ENCODE measurements at regions not wholly inside any gene's neighbourhood (a gene's known extent, or its start where the extent isn't known, plus 50 kb on each side); places are given as distances from the start of the nearest gene placed in this dataset.

- H3K27ac Mint-ChIP-seq (ENCODE audit: unreplicated experiment) = no peak overlapping the region
- H3K36me3 Mint-ChIP-seq (ENCODE audit: unreplicated experiment) = no peaks in the 10 kb centered on the region
- no peak for DNase-seq (ENCODE audit: extremely low spot score, unreplicated experiment)
- no peaks in the 10 kb centered on the region for H3K4me1 Mint-ChIP-seq (ENCODE audit: unreplicated experiment)
- H3K4me3 Mint-ChIP-seq (ENCODE audit: unreplicated experiment) = no peak overlapping the region
- H3K27me3 Mint-ChIP-seq (ENCODE audit: unreplicated experiment) = peaks cover 6% of the 10 kb centered on the region
- no peak for TF ChIP-seq CTCF (IDR thresholded peaks at IDR 0.05)
- peaks cover 9% of the 10 kb centered on the region for H3K9me3 Mint-ChIP-seq (ENCODE audit: unreplicated experiment)
Observed at GRCh38 chr12:107632246-107632645, 53.4 kb upstream of the PWP1 start.

- Mint-ChIP-seq H3K4me3 (ENCODE audit: unreplicated experiment) (no peak overlapping the region), H3K4me1 (ENCODE audit: unreplicated experiment) (no peaks in the 10 kb centered on the region), H3K36me3 (ENCODE audit: unreplicated experiment) (no peaks in the 10 kb centered on the region), H3K9me3 (ENCODE audit: unreplicated experiment) (peaks cover 9% of the 10 kb centered on the region), H3K27me3 (ENCODE audit: unreplicated experiment) (peaks cover 12% of the 10 kb centered on the region), H3K27ac (ENCODE audit: unreplicated experiment) (no peak overlapping the region)
- no peak for DNase-seq (ENCODE audit: extremely low spot score, unreplicated experiment)
- TF ChIP-seq CTCF (IDR thresholded peaks at IDR 0.05) = no peak
Observed at GRCh38 chr12:107634530-107634929, 51.1 kb upstream of the PWP1 start.

GRCh38 chr12:107635139-107635538 lies 50.5 kb upstream of the PWP1 start:
- H3K27ac Mint-ChIP-seq (ENCODE audit: unreplicated experiment) = no peak overlapping the region
- DNase-seq (ENCODE audit: extremely low spot score, unreplicated experiment) = no peak

More at GRCh38 chr12:107635139-107635538, 50.5 kb upstream of the PWP1 start:
- no peak overlapping the region for H3K4me3 Mint-ChIP-seq (ENCODE audit: unreplicated experiment)
- TF ChIP-seq CTCF (IDR thresholded peaks at IDR 0.05) = no peak
- peaks cover 17% of the 10 kb centered on the region for H3K27me3 Mint-ChIP-seq (ENCODE audit: unreplicated experiment)
- H3K9me3 Mint-ChIP-seq (ENCODE audit: unreplicated experiment) = peaks cover 9% of the 10 kb centered on the region
- no peaks in the 10 kb centered on the region for H3K4me1 Mint-ChIP-seq (ENCODE audit: unreplicated experiment)
- H3K36me3 Mint-ChIP-seq (ENCODE audit: unreplicated experiment) = no peaks in the 10 kb centered on the region

Measured in osteocyte (in vitro differentiated cells).